Endothelial cell of umbilical vein (primary cell): ENCODE measurements at regions not wholly inside any gene's neighbourhood (a gene's known extent, or its start where the extent isn't known, plus 50 kb on each side); places are given as distances from the start of the nearest gene placed in this dataset.

Experiments used
- JUN ChIP-seq: IDR thresholded peaks from 2 replicates; pipeline ENCODE4 v1.6.1; 2011; ENCODE audit warnings: borderline replicate concordance, low read depth; ENCODE audit not compliant: insufficient read length, insufficient read depth
- POLR2A ChIP-seq: IDR thresholded peaks from 2 replicates; pipeline ENCODE4 v1.6.1; 2012; ENCODE audit warnings: low read depth, mild to moderate bottlenecking, control low read depth, low read length
- POLR2AphosphoS5 ChIP-seq: IDR thresholded peaks from 2 replicates; pipeline ENCODE4 v1.6.1; 2012; ENCODE audit warnings: low read depth, mild to moderate bottlenecking, control low read depth, low read length, moderate library complexity; ENCODE audit not compliant: insufficient read depth
- TF ChIP-seq, protein P1 (sequence below), 2 donors: IDR thresholded peaks; 1 replicate in 1 of 2; 2 replicates in 1 of 2; pipeline ENCODE4 v1.5.1; 2011; ENCODE audit warnings: low read length in 2 of 2, mild to moderate bottlenecking in 2 of 2, moderate library complexity in 2 of 2, control low read depth in 1 of 2, inconsistent platforms in 1 of 2, low read depth in 1 of 2; ENCODE audit not compliant: insufficient read depth in 1 of 2; ENCODE audit errors: extremely low read depth in 1 of 2
- TF ChIP-seq, protein P2 (sequence below): IDR thresholded peaks from 2 replicates; pipeline ENCODE4 v1.6.1; 2011; ENCODE audit not compliant: insufficient read depth, insufficient read length

DNA sequence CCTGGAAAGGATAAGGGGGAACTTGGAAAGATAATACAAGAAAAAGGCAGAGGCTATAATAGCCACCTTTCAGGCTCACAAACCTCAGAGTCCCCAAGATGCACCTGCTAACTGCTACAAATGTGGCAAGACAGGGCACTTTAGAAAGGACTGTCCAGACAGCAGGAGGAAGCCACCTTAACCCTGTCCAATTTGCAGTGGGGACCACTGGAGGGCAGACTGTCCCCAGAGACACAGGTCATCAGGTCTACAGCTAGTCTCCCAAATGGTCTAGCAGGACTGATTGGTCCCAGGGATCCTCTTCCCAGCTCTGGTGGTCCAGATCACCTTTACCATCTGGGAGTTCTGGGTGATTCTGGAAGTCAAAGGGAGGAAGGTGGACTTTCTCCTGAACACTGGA lies 882.5 kb upstream of the GBE1 start:
- no peak for TF ChIP-seq POLR2A
- TF ChIP-seq, protein P1, sequence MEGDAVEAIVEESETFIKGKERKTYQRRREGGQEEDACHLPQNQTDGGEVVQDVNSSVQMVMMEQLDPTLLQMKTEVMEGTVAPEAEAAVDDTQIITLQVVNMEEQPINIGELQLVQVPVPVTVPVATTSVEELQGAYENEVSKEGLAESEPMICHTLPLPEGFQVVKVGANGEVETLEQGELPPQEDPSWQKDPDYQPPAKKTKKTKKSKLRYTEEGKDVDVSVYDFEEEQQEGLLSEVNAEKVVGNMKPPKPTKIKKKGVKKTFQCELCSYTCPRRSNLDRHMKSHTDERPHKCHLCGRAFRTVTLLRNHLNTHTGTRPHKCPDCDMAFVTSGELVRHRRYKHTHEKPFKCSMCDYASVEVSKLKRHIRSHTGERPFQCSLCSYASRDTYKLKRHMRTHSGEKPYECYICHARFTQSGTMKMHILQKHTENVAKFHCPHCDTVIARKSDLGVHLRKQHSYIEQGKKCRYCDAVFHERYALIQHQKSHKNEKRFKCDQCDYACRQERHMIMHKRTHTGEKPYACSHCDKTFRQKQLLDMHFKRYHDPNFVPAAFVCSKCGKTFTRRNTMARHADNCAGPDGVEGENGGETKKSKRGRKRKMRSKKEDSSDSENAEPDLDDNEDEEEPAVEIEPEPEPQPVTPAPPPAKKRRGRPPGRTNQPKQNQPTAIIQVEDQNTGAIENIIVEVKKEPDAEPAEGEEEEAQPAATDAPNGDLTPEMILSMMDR (IDR thresholded peaks at IDR 0.05; ENCODE audit: extremely low read depth in 1 of 2, insufficient read depth in 1 of 2, low read depth in 1 of 2, low read length in 2 of 2), result no peak
- TF ChIP-seq POLR2AphosphoS5, result no peak
- TF ChIP-seq, protein P2, sequence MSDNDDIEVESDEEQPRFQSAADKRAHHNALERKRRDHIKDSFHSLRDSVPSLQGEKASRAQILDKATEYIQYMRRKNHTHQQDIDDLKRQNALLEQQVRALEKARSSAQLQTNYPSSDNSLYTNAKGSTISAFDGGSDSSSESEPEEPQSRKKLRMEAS, result no peak
- TF ChIP-seq JUN, result no peak
